ENCODE measurements at regions not wholly inside any gene's neighbourhood (a gene's known extent, or its start where the extent isn't known, plus 50 kb on each side); places are given as distances from the start of the nearest gene placed in this dataset.

GRCh38 chr1:36572906-36573305, 90.2 kb upstream of the CSF3R start:
- no peak for DNase-seq

GRCh38 chr1:36572142-36572715, 89.5 kb upstream of the CSF3R start:
- no peak for DNase-seq

DNA sequence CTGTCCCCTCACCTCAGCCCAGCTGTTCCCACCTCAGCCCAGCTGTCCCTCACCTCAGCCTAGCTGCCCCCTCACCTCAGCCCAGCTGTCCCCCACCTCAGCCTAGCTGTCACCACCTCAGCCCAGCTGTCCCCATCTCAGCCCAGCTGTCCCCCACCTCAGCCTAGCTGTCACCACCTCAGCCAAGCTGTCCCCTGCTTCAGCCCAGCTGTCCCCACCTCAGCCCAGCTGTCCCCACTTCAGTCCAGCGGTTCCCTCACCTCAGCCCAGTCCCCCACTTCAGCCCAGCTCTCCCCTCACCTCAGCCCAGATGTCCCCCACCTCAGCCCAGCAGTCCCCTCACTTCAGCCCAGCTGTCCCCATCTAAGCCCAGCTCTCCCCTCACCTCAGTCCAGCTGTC, 88.4 kb upstream of the CSF3R start:
- DNase-seq = no peak

- DNase-seq = no peak
Measured at GRCh38 chr1:36570478-36571060, 87.9 kb upstream of the CSF3R start.

GRCh38 chr1:36570006-36570405, 87.3 kb upstream of the CSF3R start:
- no peak for DNase-seq

- DNase-seq = no peak
Measured at GRCh38 chr1:36567601-36568341, 85.1 kb upstream of the CSF3R start.

DNA sequence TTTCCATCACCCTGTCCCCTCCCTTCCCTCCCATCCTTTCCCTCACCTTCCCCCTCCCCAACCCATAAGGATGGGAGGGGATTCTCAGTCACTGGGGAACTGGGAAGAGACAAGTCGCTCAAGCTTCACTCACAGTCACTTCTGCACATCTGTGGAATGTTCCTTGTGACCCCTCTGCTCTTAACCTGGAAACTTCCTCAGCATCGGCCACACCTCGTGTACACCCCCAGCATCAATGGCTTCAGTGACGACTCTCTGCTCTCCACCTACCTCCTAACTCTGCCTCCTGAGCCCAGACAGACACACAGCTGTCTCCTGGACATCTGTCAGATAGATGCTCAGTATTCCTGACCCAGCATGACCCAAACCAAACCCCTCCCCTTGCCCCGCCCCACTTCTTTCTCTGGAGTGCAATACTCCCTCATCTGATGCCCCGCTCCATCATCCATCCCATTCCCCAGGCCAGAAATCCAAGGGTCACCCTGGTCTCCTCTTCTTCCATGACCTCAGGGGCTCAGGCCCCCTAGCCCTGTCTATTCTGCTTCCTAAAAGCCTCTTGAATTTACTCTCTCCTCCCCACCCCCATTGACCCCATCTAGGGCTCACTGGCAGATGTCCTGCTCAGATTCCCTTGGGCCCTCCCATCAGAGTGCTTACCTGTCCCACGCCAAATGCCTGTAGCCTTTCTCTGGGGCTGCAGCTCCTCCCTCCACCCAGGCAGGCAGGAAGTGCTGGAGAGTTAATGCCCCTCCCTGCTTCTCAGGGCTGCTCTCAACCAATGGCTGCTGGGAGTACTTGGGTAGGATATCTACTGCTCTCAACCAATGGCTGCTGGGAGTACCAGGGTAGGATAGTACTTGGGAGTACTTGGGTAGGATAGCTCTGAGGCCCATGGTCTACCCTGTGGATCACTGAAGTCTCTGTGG, 83.1 kb upstream of the CSF3R start:
- no peak for DNase-seq

DNA sequence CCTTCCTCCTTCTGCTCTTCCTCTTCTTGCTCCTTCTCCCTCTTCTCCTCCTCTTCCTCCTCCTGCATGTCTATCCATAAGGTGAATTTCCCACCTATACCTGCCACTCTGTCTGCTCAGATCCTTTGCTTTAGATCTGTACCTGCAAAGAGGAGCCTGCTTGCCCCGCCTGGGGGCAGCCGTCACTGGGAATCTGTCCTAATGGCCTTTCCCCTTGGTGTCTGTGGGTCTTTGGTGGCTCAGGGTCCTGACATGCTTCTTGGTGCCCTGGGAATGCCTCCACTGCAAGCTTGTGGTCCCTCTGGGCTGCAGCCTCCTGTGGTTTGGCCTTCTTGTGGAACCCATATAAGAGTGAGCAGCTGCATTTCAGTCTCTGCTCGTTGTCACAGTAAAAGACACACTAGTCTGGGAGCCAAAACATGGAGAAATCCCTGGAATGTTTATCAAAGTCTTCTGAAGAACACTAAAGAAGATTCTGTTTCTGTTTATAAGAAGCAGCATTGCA, 79.5 kb upstream of the CSF3R start:
- DNase-seq = no peak

DNA sequence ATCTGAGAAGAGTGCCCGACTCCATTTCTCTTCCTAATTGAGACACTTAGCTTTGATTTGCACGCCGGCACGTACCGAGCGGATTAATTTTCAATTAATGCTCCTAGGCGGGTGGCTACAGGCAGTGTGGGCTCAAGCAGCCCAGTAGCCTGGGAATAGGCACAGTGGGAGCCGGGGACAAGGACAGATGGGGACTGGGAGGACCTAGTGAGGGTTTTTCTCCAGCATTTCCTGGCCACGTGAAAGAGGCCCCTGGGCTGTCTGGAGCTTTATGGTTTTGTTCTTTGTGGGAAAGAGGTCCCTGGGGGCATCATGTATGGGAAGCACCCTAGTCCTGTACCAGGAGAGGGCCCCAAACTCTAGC, 78.6 kb upstream of the CSF3R start:
- DNase-seq = no peak

DNA sequence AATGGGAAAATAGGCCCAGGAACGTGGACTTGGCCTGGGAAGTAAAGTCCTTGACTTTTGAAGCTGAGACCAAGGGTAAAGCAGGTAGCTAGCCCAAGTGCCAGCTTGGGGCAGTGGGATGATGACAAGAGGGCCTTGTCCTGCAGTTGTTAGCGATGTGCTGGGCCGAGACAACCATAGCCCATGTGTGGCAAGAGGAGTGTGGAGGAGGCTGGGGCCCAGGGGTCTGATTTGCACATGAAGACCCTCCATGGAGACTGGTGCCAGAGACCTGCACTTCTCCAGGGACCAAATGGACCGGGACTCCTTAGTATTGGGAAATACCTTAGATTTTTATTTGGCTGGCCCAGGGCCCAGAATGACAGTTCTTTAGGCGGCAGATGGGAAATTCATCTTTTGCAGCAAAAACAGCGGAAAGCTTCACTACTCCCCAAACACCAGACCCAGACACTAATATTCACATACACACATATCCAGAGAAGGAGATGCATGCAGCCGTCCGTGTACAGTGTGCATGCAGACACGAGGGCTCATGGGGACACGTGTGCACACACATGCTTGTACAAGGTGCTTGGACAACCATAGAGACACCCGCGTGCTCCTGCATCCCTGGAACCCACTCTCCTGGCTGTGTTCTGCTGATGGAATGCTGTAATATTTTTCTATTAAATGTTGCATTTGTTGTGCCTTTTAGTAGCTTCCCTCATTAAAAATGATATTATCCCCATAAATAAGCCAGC, 78.1 kb upstream of the CSF3R start:
- no peak for DNase-seq

- DNase-seq = no peak
Measured at GRCh38 chr1:36560177-36560576, 77.5 kb upstream of the CSF3R start.

- no peak for DNase-seq
Measured at GRCh38 chr1:36559061-36559460, 76.3 kb upstream of the CSF3R start.

DNA sequence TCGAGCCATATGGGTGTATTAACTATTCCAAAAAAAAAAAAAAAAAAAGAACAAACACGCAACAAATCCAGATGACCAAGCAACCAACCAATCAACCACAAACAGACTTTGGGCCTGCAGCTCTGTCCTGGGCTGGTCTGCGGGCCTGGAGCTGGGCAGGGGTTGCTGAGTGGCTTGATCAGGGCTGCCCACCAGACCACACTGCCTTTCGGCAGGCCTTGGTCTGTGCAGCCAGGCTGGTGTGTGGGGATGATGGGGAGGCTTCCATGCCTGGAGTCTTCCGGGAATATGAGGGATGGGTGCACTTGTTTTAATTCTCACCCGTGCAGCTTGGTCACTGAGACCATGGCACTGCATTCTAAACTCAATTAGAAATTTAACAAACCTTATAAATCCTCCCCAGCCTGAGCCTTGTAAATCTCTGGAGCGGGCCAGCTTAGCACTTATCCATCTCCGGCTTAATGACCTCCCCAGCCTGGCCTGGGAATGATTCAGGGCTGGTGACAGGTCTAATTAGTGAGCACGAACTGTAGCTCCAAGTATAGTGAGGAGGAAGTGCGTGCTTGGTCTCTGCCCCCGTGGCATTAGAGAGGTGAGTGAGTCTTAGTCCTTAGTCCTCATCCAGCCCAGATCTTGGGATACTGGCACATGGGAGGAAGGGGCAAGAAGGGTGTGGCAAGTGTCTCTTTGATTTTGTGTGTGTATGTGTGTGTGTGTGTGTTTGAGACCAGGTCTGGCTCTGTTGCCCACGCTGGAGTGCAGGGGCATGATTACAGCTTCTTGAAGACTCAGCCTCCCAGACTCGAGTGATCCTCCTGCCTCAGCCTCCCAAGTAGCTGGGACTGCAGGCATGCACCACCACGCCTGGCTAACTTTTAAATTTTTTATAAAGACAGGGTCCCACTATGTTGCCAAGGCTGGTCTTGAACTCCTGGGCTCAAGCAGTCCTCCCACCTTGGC, 74.6 kb upstream of the CSF3R start:
- DNase-seq = no peak

- DNase-seq = no peak
Measured at GRCh38 chr1:36555041-36555440, 72.3 kb upstream of the CSF3R start.

DNA sequence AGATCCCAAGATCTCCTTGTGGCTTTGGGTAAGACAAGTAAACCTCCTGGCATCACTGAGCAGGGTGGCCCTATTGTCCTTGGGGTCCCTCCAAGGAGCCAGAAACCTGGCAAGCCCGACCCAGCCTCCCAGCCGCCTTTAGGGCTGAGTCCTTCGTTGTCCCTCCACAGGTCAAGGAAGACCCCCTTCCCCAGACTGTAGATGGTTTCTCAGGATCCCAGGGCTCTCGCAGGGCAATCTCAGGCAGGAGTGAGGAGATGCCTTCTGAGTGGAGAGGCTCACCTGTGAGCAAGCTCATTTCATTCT, 71.6 kb upstream of the CSF3R start:
- DNase-seq = no peak

DNA sequence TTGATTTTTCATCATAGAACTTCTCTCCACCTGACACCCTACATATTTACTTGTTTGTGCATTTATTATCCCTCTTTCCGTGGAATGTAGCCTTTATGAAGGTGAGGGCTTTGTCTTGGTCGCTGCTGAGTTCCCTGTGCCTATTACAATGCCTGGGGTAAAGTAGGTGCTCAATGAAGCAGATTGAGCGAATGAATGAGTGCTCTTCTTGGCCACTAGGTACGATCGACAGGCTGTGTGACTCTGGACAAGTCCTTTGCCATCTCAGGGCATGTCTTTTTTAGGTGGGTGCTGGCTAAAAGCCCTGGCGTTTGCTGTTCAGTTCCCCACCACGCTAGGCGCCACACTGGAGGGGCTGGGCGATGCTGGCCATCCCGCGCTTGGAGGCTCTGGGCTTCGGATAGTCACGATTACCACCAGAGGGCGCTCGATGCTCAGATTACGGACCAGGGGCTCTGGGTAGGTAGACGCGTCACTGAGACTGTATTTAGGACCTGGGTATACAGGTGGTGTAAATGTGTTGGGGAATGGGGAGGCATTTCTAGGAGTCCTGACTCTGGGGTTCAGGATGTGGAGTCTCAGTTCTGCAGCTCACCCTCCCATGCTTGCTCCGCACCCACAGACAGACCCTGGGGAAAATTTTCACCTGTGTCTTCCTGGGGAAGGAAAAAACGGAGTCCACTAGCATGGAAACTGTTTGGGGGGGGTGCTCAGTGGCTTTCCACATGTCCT, 71.0 kb upstream of the CSF3R start:
- DNase-seq = peak; percentile 34

- no peak for DNase-seq
Measured at GRCh38 chr1:36542962-36543515, 60.3 kb upstream of the CSF3R start.

DNA sequence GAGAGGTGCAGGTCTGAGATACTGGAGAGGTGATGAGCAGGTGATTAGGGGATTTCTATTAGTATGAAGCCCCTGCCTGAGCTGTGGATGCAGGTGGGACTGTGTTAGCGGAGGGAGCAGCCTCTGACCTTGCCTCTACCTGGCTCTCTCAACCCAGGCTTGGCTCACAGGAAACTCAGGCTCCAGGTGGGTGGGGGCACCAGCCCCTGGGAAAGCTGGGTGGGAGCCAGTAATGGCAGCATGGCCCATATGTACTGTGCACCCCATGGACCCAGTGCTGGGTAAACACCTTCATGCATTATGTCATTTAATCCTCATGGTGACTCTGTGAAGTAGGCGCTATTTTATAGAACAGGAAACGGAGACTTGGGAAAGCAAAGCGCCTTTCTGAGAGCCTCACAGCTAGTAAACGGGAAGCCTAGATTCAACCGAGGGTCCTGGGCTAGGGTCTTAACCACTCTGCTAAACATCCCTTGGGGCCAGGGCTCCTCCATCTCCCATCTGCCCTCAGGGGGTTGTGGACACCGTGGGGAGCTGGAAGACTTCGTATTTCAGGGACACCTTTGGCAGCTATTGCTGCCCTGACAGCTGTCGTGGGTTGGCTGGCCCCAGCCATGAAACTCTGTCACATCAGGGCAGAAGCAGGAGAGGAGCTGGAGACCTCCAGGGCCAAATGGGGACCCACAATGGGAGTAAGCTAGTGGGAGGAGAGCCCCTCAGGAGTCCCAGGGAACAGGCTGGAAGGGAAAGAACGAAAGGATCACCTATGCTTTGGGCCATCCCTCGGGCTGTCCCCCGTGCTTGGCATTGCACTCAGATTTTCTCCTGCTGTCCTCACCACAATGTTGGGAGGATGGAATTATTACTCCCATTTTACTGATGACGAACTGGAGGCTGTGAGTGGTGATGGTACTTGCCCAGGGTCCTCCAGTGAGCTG, 59.6 kb upstream of the CSF3R start:
- no peak for DNase-seq

GRCh38 chr1:36540056-36540455, 57.3 kb upstream of the CSF3R start:
- DNase-seq = no peak

All from fibroblast of skin of scalp (primary cell).